BLaER1 (cell line): ENCODE measurements at regions not wholly inside any gene's neighbourhood (a gene's known extent, or its start where the extent isn't known, plus 50 kb on each side); places are given as distances from the start of the nearest gene placed in this dataset.
A peak's percentile ranks its signal among the peaks of the same experiment; 100 is the strongest.
"Not testable (repeated sequence)": the region's sequence is repeated elsewhere in the genome, so short reads cannot be mapped to it uniquely, and the experiment has no call there.

Experiments used
- H3K27ac ChIP-seq: shearing (Covaris generic); formaldehyde crosslinking; 2 replicates; pipeline ENCODE4 v1.8.1; 2022
- H3K27me3 ChIP-seq: shearing (Covaris generic); formaldehyde crosslinking; 2 replicates; pipeline ENCODE4 v1.8.1; 2022
- H3K36me3 ChIP-seq: shearing (Covaris generic); formaldehyde crosslinking; 2 replicates; pipeline ENCODE4 v1.8.1; 2022
- H3K4me1 ChIP-seq: shearing (Covaris generic); formaldehyde crosslinking; 2 replicates; pipeline ENCODE4 v1.8.1; 2022
- H3K4me2 ChIP-seq: shearing (Covaris generic); formaldehyde crosslinking; 2 replicates; pipeline ENCODE4 v1.8.1; 2022
- H3K4me3 ChIP-seq: shearing (Covaris generic); formaldehyde crosslinking; 2 replicates; pipeline ENCODE4 v1.8.1; 2022
- H3K9ac ChIP-seq: shearing (Covaris generic); formaldehyde crosslinking; 2 replicates; pipeline ENCODE4 v1.8.1; 2022
- H3K9me3 ChIP-seq: shearing (Covaris generic); formaldehyde crosslinking; 2 replicates; pipeline ENCODE4 v1.8.1; 2022
- H4K20me1 ChIP-seq: shearing (Covaris generic); formaldehyde crosslinking; 2 replicates; pipeline ENCODE4 v1.8.1; 2022
- Cebpa-rat ChIP-seq: shearing (Covaris generic); IDR thresholded peaks from 2 replicates; pipeline ENCODE4 v1.8.1; 2022

GRCh38 chr6:82118150-82118562, 129.4 kb downstream of the IBTK start:
- no peak overlapping the region for H3K4me2 ChIP-seq

GRCh38 chr6:82114748-82115147, 132.8 kb downstream of the IBTK start:
- TF ChIP-seq Cebpa-rat: no peak
- Histone ChIP-seq H3K36me3 (no peaks in the 10 kb centered on the region), H4K20me1 (no peaks in the 10 kb centered on the region), H3K4me2 (no peak overlapping the region), H3K9me3 (no peaks in the 10 kb centered on the region), H3K27me3 (no peaks in the 10 kb centered on the region), H3K4me1 (peaks cover 17% of the 10 kb centered on the region), H3K9ac (no peak overlapping the region), H3K4me3 (no peak overlapping the region), H3K27ac (no peak overlapping the region)

More at GRCh38 chr6:82118150-82118562, 129.4 kb downstream of the IBTK start:
- H3K27me3 ChIP-seq: no peaks in the 10 kb centered on the region
- no peak overlapping the region for H3K9ac ChIP-seq
- no peak overlapping the region for H3K4me3 ChIP-seq
- H3K9me3 ChIP-seq: no peaks in the 10 kb centered on the region
- TF ChIP-seq Cebpa-rat: no peak
- no peaks in the 10 kb centered on the region for H3K36me3 ChIP-seq
- no peak overlapping the region for H3K27ac ChIP-seq
- no peaks in the 10 kb centered on the region for H4K20me1 ChIP-seq
- H3K4me1 ChIP-seq: peaks cover 6% of the 10 kb centered on the region

GRCh38 chr6:82113231-82113630, 134.3 kb downstream of the IBTK start:
- Histone ChIP-seq H3K4me1 (peaks cover 17% of the 10 kb centered on the region), H3K9me3 (no peaks in the 10 kb centered on the region), H3K36me3 (no peaks in the 10 kb centered on the region), H3K27me3 (no peaks in the 10 kb centered on the region), H3K4me2 (peak overlapping the region; percentile 36; the same call in 1 of the 2 replicates), H3K4me3 (no peak overlapping the region), H3K9ac (no peak overlapping the region), H4K20me1 (no peaks in the 10 kb centered on the region), H3K27ac (peak overlapping the region; percentile 1; the same call in 1 of the 2 replicates)
- no peak for TF ChIP-seq Cebpa-rat

GRCh38 chr6:82111818-82112217, 135.7 kb downstream of the IBTK start:
- no peak overlapping the region for H3K4me3 ChIP-seq
- H3K27me3 ChIP-seq: no peaks in the 10 kb centered on the region
- no peak for TF ChIP-seq Cebpa-rat
- H3K27ac ChIP-seq: no peak overlapping the region
- H3K9me3 ChIP-seq: no peaks in the 10 kb centered on the region
- H3K36me3 ChIP-seq: no peaks in the 10 kb centered on the region
- peaks cover 17% of the 10 kb centered on the region for H3K4me1 ChIP-seq
- no peak overlapping the region for H3K4me2 ChIP-seq
- no peaks in the 10 kb centered on the region for H4K20me1 ChIP-seq
- no peak overlapping the region for H3K9ac ChIP-seq

GRCh38 chr6:82111114-82111513, 136.4 kb downstream of the IBTK start:
- no peak overlapping the region for H3K9ac ChIP-seq
- peaks cover 17% of the 10 kb centered on the region for H3K4me1 ChIP-seq
- no peak overlapping the region for H3K27ac ChIP-seq
- H3K4me3 ChIP-seq: no peak overlapping the region
- no peaks in the 10 kb centered on the region for H3K27me3 ChIP-seq
- H3K4me2 ChIP-seq: no peak overlapping the region
- H3K36me3 ChIP-seq: no peaks in the 10 kb centered on the region
- no peak for TF ChIP-seq Cebpa-rat
- H3K9me3 ChIP-seq: no peaks in the 10 kb centered on the region
- no peaks in the 10 kb centered on the region for H4K20me1 ChIP-seq

DNA sequence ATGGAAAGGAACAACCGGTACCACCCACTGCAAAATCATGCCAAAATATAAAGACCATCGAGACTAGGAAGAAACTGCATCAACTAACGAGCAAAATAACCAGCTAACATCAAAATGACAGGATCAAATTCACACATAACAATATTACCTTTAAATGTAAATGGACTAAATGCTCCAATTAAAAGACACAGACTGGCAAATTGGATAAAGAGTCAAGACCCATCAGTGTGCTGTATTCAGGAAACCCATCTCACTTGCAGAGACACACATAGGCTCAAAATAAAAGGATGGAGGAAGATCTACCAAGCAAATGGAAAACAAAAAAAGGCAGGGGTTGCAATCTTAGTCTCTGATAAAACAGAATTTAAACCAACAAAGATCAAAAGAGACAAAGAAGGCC, 144.4 kb downstream of the IBTK start:
- H3K4me1 ChIP-seq, H3K4me3 ChIP-seq, H3K9me3 ChIP-seq: not testable (repeated sequence)

GRCh38 chr6:82101374-82102114, 146.0 kb downstream of the IBTK start:
- H3K4me2 ChIP-seq, H3K36me3 ChIP-seq, H3K27me3 ChIP-seq, H4K20me1 ChIP-seq, H3K4me1 ChIP-seq, H3K27ac ChIP-seq, H3K4me3 ChIP-seq, H3K9me3 ChIP-seq, H3K9ac ChIP-seq: not testable (repeated sequence)

More for the DNA sequence above, 144.4 kb downstream of the IBTK start:
- not testable (repeated sequence) for H3K27me3 ChIP-seq, H4K20me1 ChIP-seq, H3K9ac ChIP-seq, H3K27ac ChIP-seq, H3K36me3 ChIP-seq, H3K4me2 ChIP-seq

- not testable (repeated sequence) for H3K4me3 ChIP-seq, H3K9ac ChIP-seq, H3K36me3 ChIP-seq, H3K27me3 ChIP-seq, H3K27ac ChIP-seq, H3K9me3 ChIP-seq, H4K20me1 ChIP-seq, H3K4me1 ChIP-seq, H3K4me2 ChIP-seq
These were observed 146.8 kb downstream of the IBTK start for GRCh38 chr6:82100763-82101162.

DNA sequence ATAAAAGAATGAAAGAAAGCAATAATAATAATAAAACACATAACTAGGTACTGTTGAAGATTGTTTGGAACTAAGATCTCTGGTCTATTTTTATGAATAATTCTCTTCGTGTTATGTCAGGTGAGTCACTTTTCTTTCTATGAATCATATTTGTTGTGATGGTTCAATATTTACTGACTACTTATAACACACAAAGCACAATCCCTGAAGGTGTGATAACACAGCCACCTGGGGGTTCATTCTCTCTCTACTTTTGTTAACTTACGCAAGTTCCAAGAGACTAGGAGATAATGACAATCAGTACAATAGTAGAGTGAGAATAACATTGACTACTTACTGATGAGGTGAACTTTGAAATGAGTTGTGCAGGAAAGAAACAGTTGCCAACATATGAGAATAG, 149.9 kb downstream of the IBTK start:
- H3K4me3 ChIP-seq: no peak overlapping the region
- no peaks in the 10 kb centered on the region for H3K27me3 ChIP-seq
- H3K4me2 ChIP-seq: no peak overlapping the region
- H3K4me1 ChIP-seq: no peaks in the 10 kb centered on the region
- no peak overlapping the region for H3K9ac ChIP-seq
- H3K9me3 ChIP-seq: no peaks in the 10 kb centered on the region
- no peak for TF ChIP-seq Cebpa-rat
- no peaks in the 10 kb centered on the region for H4K20me1 ChIP-seq
- H3K27ac ChIP-seq: no peak overlapping the region
- H3K36me3 ChIP-seq: no peaks in the 10 kb centered on the region

DNA sequence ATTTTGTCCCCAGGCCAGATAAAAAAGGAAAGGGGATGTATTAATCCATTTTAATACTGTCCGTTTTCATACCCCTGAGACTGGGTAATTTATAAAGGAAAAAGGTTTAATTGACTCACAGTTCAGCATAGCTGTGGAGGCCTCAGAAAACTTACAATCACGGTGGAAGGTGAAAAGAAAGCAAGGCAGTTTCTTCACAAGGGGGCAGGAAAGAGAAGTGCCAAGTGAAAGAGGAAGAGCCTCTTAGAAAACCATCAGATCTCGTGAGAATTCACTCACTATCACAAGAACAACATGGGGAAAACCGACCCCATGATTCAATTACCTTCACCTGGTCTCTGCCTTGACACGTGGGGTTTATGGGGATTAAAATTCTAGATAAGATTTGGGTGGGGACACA, 152.5 kb downstream of the IBTK start:
- Histone ChIP-seq H3K9ac (no peak overlapping the region), H3K27ac (no peak overlapping the region), H3K4me3 (no peak overlapping the region), H3K27me3 (no peaks in the 10 kb centered on the region), H3K4me1 (no peaks in the 10 kb centered on the region), H3K4me2 (no peak overlapping the region), H3K9me3 (no peaks in the 10 kb centered on the region), H3K36me3 (no peaks in the 10 kb centered on the region), H4K20me1 (no peaks in the 10 kb centered on the region)
- no peak for TF ChIP-seq Cebpa-rat
